HL-60 (cell line): ENCODE measurements at regions not wholly inside any gene's neighbourhood (a gene's known extent, or its start where the extent isn't known, plus 50 kb on each side); places are given as distances from the start of the nearest gene placed in this dataset.

ENCODE experiments used
- GABPA ChIP-seq: IDR thresholded peaks from 2 replicates; pipeline ENCODE4 v1.6.1; 2012; ENCODE audit warnings: low read depth
- POLR2AphosphoS5 ChIP-seq: IDR thresholded peaks from 2 replicates; pipeline ENCODE4 v1.6.1; 2012; ENCODE audit warnings: low read depth
- SPI1 ChIP-seq: IDR thresholded peaks from 2 replicates; pipeline ENCODE4 v1.6.1; 2012; ENCODE audit warnings: low read depth, mild to moderate bottlenecking, borderline replicate concordance
- TF ChIP-seq, protein P1 (sequence below): IDR thresholded peaks from one replicate; pipeline ENCODE4 v1.5.1; 2011; ENCODE audit warnings: low read length, control low read depth, inconsistent platforms; ENCODE audit not compliant: insufficient read depth
- TF ChIP-seq, protein P2 (sequence below): IDR thresholded peaks from 2 replicates; pipeline ENCODE4 v1.6.1; 2012; ENCODE audit warnings: low read depth; ENCODE audit not compliant: insufficient replicate concordance

DNA sequence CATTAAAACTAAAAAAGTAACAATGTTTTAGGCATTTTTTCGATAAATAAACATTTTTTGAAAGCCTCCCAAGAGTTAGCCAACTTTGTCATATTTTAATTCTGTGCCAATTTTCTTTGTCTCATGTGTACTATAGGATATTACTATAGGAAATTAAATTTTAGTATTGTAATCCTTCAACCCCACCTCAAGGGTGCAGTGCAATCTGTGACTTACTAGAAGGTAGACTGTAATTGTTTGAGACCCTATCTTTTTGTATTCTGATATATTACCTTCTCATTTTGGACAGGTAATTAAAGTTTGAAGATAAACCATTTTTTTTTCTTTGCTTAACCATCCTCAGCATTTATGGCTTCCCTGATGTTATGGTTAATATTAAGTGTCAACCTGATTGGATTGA lies 457.8 kb downstream of the PCDH20 start:
- TF ChIP-seq POLR2AphosphoS5 (no peak), GABPA (no peak), SPI1 (no peak)
- TF ChIP-seq, protein P1, sequence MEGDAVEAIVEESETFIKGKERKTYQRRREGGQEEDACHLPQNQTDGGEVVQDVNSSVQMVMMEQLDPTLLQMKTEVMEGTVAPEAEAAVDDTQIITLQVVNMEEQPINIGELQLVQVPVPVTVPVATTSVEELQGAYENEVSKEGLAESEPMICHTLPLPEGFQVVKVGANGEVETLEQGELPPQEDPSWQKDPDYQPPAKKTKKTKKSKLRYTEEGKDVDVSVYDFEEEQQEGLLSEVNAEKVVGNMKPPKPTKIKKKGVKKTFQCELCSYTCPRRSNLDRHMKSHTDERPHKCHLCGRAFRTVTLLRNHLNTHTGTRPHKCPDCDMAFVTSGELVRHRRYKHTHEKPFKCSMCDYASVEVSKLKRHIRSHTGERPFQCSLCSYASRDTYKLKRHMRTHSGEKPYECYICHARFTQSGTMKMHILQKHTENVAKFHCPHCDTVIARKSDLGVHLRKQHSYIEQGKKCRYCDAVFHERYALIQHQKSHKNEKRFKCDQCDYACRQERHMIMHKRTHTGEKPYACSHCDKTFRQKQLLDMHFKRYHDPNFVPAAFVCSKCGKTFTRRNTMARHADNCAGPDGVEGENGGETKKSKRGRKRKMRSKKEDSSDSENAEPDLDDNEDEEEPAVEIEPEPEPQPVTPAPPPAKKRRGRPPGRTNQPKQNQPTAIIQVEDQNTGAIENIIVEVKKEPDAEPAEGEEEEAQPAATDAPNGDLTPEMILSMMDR, result no peak
- TF ChIP-seq, protein P2, sequence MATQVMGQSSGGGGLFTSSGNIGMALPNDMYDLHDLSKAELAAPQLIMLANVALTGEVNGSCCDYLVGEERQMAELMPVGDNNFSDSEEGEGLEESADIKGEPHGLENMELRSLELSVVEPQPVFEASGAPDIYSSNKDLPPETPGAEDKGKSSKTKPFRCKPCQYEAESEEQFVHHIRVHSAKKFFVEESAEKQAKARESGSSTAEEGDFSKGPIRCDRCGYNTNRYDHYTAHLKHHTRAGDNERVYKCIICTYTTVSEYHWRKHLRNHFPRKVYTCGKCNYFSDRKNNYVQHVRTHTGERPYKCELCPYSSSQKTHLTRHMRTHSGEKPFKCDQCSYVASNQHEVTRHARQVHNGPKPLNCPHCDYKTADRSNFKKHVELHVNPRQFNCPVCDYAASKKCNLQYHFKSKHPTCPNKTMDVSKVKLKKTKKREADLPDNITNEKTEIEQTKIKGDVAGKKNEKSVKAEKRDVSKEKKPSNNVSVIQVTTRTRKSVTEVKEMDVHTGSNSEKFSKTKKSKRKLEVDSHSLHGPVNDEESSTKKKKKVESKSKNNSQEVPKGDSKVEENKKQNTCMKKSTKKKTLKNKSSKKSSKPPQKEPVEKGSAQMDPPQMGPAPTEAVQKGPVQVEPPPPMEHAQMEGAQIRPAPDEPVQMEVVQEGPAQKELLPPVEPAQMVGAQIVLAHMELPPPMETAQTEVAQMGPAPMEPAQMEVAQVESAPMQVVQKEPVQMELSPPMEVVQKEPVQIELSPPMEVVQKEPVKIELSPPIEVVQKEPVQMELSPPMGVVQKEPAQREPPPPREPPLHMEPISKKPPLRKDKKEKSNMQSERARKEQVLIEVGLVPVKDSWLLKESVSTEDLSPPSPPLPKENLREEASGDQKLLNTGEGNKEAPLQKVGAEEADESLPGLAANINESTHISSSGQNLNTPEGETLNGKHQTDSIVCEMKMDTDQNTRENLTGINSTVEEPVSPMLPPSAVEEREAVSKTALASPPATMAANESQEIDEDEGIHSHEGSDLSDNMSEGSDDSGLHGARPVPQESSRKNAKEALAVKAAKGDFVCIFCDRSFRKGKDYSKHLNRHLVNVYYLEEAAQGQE, result no peak
